Activated CD4-positive, alpha-beta T cell treated with anti-CD3 and anti-CD28 coated beads, Interleukin-2, amount 10 ng/mL, durations not matched to agents 7 days and 5 days (primary cell): ENCODE measurements at regions not wholly inside any gene's neighbourhood (a gene's known extent, or its start where the extent isn't known, plus 50 kb on each side); places are given as distances from the start of the nearest gene placed in this dataset.
"Not testable (repeated sequence)": the region's sequence is repeated elsewhere in the genome, so short reads cannot be mapped to it uniquely, and the experiment has no call there.

Experiments
- CTCF ChIA-PET: fragments of 350-600 bp; sonication (Branson Sonifier 250); formaldehyde crosslinking; loops from one replicate; lab custom pipeline; 2021; ENCODE audit warnings: antibody characterized with exemption; lab: Charles Lee
- POLR2A ChIA-PET: fragments of 350-600 bp; sonication (Branson Sonifier 250); formaldehyde crosslinking; loops from one replicate; lab custom pipeline; 2021; ENCODE audit warnings: antibody characterized with exemption; lab: Charles Lee
- DNase-seq: peaks from one replicate; pipeline ENCODE4 v3.0.0-alpha.2; 2020
- H3K27ac Mint-ChIP-seq: one replicate; pipeline ENCODE4 v1.8.0; 2021; ENCODE audit warnings: mild to moderate bottlenecking, moderate library complexity, mixed read lengths
- H3K27me3 Mint-ChIP-seq: one replicate; pipeline ENCODE4 v1.8.0; 2021; ENCODE audit warnings: mixed read lengths
- H3K36me3 Mint-ChIP-seq: one replicate; pipeline ENCODE4 v1.8.0; 2021; ENCODE audit warnings: low read depth, mixed read lengths
- H3K4me1 Mint-ChIP-seq: one replicate; pipeline ENCODE4 v1.8.0; 2021; ENCODE audit warnings: mixed read lengths
- H3K4me3 Mint-ChIP-seq: one replicate; pipeline ENCODE4 v1.8.0; 2021; ENCODE audit warnings: mild to moderate bottlenecking, moderate library complexity, mixed read lengths
- H3K9me3 Mint-ChIP-seq: one replicate; pipeline ENCODE4 v1.8.0; 2021; ENCODE audit warnings: mixed read lengths

GRCh38 chr22:45084400-45084920, 74.7 kb upstream of the PHF21B start:
- Mint-ChIP-seq H3K27me3 (peaks cover 3% of the 10 kb centered on the region), H3K4me3 (no peak overlapping the region), H3K9me3 (peaks cover 4% of the 10 kb centered on the region), H3K27ac (no peak overlapping the region), H3K4me1 (peaks cover 5% of the 10 kb centered on the region), H3K36me3 (no peaks in the 10 kb centered on the region)
- POLR2A ChIA-PET, result no interaction called here
- DNase-seq, result no peak
- CTCF ChIA-PET, result interaction anchor here (1.0 kb wide), 1 partner anchor 11 kb away, joined by 3 read pairs; no protein-coding TSS in a partner anchor

- H3K4me3 Mint-ChIP-seq, result no peak overlapping the region
- H3K27me3 Mint-ChIP-seq, result no peaks in the 10 kb centered on the region
- ChIA-PET CTCF (interaction anchor here (0.6 kb wide), 1 partner anchor 32 kb away, joined by 3 read pairs; no protein-coding TSS in a partner anchor), POLR2A (no interaction called here)
- DNase-seq, result no peak
- H3K27ac Mint-ChIP-seq, result no peak overlapping the region
- peaks cover 5% of the 10 kb centered on the region for H3K4me1 Mint-ChIP-seq
- no peaks in the 10 kb centered on the region for H3K9me3 Mint-ChIP-seq
- no peaks in the 10 kb centered on the region for H3K36me3 Mint-ChIP-seq
Measured at GRCh38 chr22:45087802-45088201, 75.9 kb upstream of the NUP50 start.

GRCh38 chr22:45088576-45088975, 75.1 kb upstream of the NUP50 start:
- Mint-ChIP-seq H3K27ac (no peak overlapping the region), H3K36me3 (no peaks in the 10 kb centered on the region), H3K4me1 (peaks cover 5% of the 10 kb centered on the region), H3K27me3 (no peaks in the 10 kb centered on the region), H3K9me3 (no peaks in the 10 kb centered on the region), H3K4me3 (no peak overlapping the region)
- DNase-seq, result no peak
- ChIA-PET POLR2A (no interaction called here), CTCF (interaction anchor here (0.6 kb wide), 1 partner anchor 294 kb away, joined by 4 read pairs; no protein-coding TSS in a partner anchor)

GRCh38 chr22:45090497-45090910, 73.2 kb upstream of the NUP50 start:
- H3K4me1 Mint-ChIP-seq, result no peaks in the 10 kb centered on the region
- POLR2A ChIA-PET, result no interaction called here
- H3K27me3 Mint-ChIP-seq, result no peaks in the 10 kb centered on the region
- H3K9me3 Mint-ChIP-seq, result no peaks in the 10 kb centered on the region
- no peak overlapping the region for H3K27ac Mint-ChIP-seq
- H3K36me3 Mint-ChIP-seq, result no peaks in the 10 kb centered on the region
- H3K4me3 Mint-ChIP-seq, result no peak overlapping the region
- CTCF ChIA-PET, result interaction anchor here (0.6 kb wide), 1 partner anchor 25 kb away, joined by 3 read pairs; no protein-coding TSS in a partner anchor
- no peak for DNase-seq

- POLR2A ChIA-PET, result no interaction called here
- Mint-ChIP-seq H3K36me3 (no peaks in the 10 kb centered on the region), H3K4me1 (no peaks in the 10 kb centered on the region), H3K9me3 (no peaks in the 10 kb centered on the region), H3K27me3 (peaks cover 1% of the 10 kb centered on the region), H3K27ac (no peak overlapping the region), H3K4me3 (no peak overlapping the region)
- no peak for DNase-seq
- CTCF ChIA-PET, result no interaction called here
Measured at GRCh38 chr22:45091254-45091854, 72.4 kb upstream of the NUP50 start.

GRCh38 chr22:45091875-45092274, 71.8 kb upstream of the NUP50 start:
- POLR2A ChIA-PET, H3K4me1 Mint-ChIP-seq, H3K27me3 Mint-ChIP-seq, DNase-seq, H3K36me3 Mint-ChIP-seq, H3K9me3 Mint-ChIP-seq, CTCF ChIA-PET, H3K4me3 Mint-ChIP-seq, H3K27ac Mint-ChIP-seq: not testable (repeated sequence)

- Mint-ChIP-seq H3K27me3 (peaks cover 7% of the 10 kb centered on the region), H3K36me3 (no peaks in the 10 kb centered on the region), H3K9me3 (no peaks in the 10 kb centered on the region), H3K4me3 (no peak overlapping the region), H3K4me1 (no peaks in the 10 kb centered on the region), H3K27ac (no peak overlapping the region)
- no peak for DNase-seq
- CTCF ChIA-PET, result no interaction called here
- POLR2A ChIA-PET, result interaction anchor here (0.6 kb wide), 1 partner anchor 1344 kb away, joined by 3 read pairs; no protein-coding TSS in a partner anchor
Measured at GRCh38 chr22:45092644-45093043, 71.1 kb upstream of the NUP50 start.

GRCh38 chr22:45093609-45094008, 70.1 kb upstream of the NUP50 start:
- H3K36me3 Mint-ChIP-seq, result no peaks in the 10 kb centered on the region
- H3K27ac Mint-ChIP-seq, result no peak overlapping the region
- H3K9me3 Mint-ChIP-seq, result no peaks in the 10 kb centered on the region
- DNase-seq, result no peak
- H3K27me3 Mint-ChIP-seq, result peaks cover 7% of the 10 kb centered on the region
- POLR2A ChIA-PET, result no interaction called here
- CTCF ChIA-PET, result no interaction called here
- H3K4me1 Mint-ChIP-seq, result no peaks in the 10 kb centered on the region
- no peak overlapping the region for H3K4me3 Mint-ChIP-seq

- ChIA-PET POLR2A (no interaction called here), CTCF (interaction anchor here (0.6 kb wide), 1 partner anchor 35 kb away, joined by 3 read pairs; no protein-coding TSS in a partner anchor)
- H3K36me3 Mint-ChIP-seq, result no peaks in the 10 kb centered on the region
- no peaks in the 10 kb centered on the region for H3K9me3 Mint-ChIP-seq
- peaks cover 7% of the 10 kb centered on the region for H3K27me3 Mint-ChIP-seq
- no peak for DNase-seq
- H3K27ac Mint-ChIP-seq, result no peak overlapping the region
- H3K4me3 Mint-ChIP-seq, result no peak overlapping the region
- H3K4me1 Mint-ChIP-seq, result no peaks in the 10 kb centered on the region
Measured at GRCh38 chr22:45094081-45094720, 69.5 kb upstream of the NUP50 start.

- no peaks in the 10 kb centered on the region for H3K4me1 Mint-ChIP-seq
- H3K27ac Mint-ChIP-seq, result no peak overlapping the region
- no peak for DNase-seq
- no peaks in the 10 kb centered on the region for H3K9me3 Mint-ChIP-seq
- CTCF ChIA-PET, result interaction anchor here (0.6 to 1.0 kb wide), 3 partner anchors 10 to 133 kb away, joined by 3 read pairs; no protein-coding TSS in a partner anchor
- no peak overlapping the region for H3K4me3 Mint-ChIP-seq
- peaks cover 7% of the 10 kb centered on the region for H3K27me3 Mint-ChIP-seq
- POLR2A ChIA-PET, result no interaction called here
- no peaks in the 10 kb centered on the region for H3K36me3 Mint-ChIP-seq
Measured at GRCh38 chr22:45094825-45095224, 68.9 kb upstream of the NUP50 start.

GRCh38 chr22:45096256-45096907, 67.3 kb upstream of the NUP50 start:
- H3K27ac Mint-ChIP-seq, result no peak overlapping the region
- no peak overlapping the region for H3K4me3 Mint-ChIP-seq
- ChIA-PET CTCF (interaction anchor here (1.1 kb wide), 1 partner anchor 16 kb away, joined by 3 read pairs; no protein-coding TSS in a partner anchor), POLR2A (no interaction called here)
- H3K9me3 Mint-ChIP-seq, result no peaks in the 10 kb centered on the region
- peaks cover 7% of the 10 kb centered on the region for H3K27me3 Mint-ChIP-seq
- H3K36me3 Mint-ChIP-seq, result no peaks in the 10 kb centered on the region
- peak; percentile 52 for DNase-seq
- no peaks in the 10 kb centered on the region for H3K4me1 Mint-ChIP-seq

GRCh38 chr22:45097061-45097460, 66.7 kb upstream of the NUP50 start:
- DNase-seq, result no peak
- no peak overlapping the region for H3K27ac Mint-ChIP-seq
- peaks cover 8% of the 10 kb centered on the region for H3K27me3 Mint-ChIP-seq
- H3K36me3 Mint-ChIP-seq, result no peaks in the 10 kb centered on the region
- ChIA-PET POLR2A (no interaction called here), CTCF (interaction anchor here (0.6 to 1.1 kb wide), 3 partner anchors 15 to 857 kb away, joined by 3 to 8 read pairs (median 3); no protein-coding TSS in a partner anchor)
- no peak overlapping the region for H3K4me3 Mint-ChIP-seq
- H3K4me1 Mint-ChIP-seq, result peaks cover 3% of the 10 kb centered on the region
- H3K9me3 Mint-ChIP-seq, result no peaks in the 10 kb centered on the region

- Mint-ChIP-seq H3K36me3 (no peaks in the 10 kb centered on the region), H3K27me3 (peaks cover 8% of the 10 kb centered on the region), H3K4me1 (peaks cover 3% of the 10 kb centered on the region), H3K27ac (no peak overlapping the region), H3K9me3 (no peaks in the 10 kb centered on the region), H3K4me3 (no peak overlapping the region)
- no peak for DNase-seq
- CTCF ChIA-PET, result no interaction called here
- POLR2A ChIA-PET, result no interaction called here
Measured at GRCh38 chr22:45098056-45098455, 65.7 kb upstream of the NUP50 start.
